ENCODE measurements at regions not wholly inside any gene's neighbourhood (a gene's known extent, or its start where the extent isn't known, plus 50 kb on each side); places are given as distances from the start of the nearest gene placed in this dataset.

DNA sequence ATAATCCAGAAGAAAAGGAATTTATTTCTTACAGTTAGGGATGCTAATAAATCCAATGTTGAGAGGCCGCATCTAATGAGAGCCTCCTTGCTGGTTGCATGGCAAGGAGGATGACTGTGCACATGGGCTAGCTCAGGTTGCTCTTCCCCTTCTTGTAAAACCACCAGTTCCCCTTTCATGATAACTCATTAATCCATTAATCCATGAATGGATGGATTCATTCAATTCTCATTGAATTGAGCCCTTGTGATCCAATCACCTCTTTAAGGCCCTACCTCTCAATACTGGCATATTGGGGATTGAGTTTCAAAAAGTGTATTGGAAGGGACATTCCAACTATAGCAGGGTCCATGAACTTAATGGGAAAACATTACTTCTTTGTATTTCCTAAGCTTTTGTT, 149.5 kb downstream of the BMP2 start:
- TF ChIP-seq, protein P1, sequence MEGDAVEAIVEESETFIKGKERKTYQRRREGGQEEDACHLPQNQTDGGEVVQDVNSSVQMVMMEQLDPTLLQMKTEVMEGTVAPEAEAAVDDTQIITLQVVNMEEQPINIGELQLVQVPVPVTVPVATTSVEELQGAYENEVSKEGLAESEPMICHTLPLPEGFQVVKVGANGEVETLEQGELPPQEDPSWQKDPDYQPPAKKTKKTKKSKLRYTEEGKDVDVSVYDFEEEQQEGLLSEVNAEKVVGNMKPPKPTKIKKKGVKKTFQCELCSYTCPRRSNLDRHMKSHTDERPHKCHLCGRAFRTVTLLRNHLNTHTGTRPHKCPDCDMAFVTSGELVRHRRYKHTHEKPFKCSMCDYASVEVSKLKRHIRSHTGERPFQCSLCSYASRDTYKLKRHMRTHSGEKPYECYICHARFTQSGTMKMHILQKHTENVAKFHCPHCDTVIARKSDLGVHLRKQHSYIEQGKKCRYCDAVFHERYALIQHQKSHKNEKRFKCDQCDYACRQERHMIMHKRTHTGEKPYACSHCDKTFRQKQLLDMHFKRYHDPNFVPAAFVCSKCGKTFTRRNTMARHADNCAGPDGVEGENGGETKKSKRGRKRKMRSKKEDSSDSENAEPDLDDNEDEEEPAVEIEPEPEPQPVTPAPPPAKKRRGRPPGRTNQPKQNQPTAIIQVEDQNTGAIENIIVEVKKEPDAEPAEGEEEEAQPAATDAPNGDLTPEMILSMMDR (IDR thresholded peaks at IDR 0.05): no peak
- TF ChIP-seq EZH2 (IDR thresholded peaks at IDR 0.05; ENCODE audit: borderline replicate concordance, insufficient read depth, low read depth, low read length, poor library complexity, severe bottlenecking): no peak

All from B cell (primary cell).